Adipose tissue (tissue), 3 donors: ENCODE measurements at regions not wholly inside any gene's neighbourhood (a gene's known extent, or its start where the extent isn't known, plus 50 kb on each side); places are given as distances from the start of the nearest gene placed in this dataset.

Experiments used
- H3K27ac ChIP-seq: one replicate; pipeline ENCODE4 v1.5.1; 2013; ENCODE audit warnings: low read depth, low read length
- WGBS, 3 donors: extraction: QIAGEN DNeasy Blood & Tissue Kit; methylation state at CpG; one replicate each; pipeline ENCODE4 v1.1.7; 2013; 5-methylcytosine and 5-hydroxymethylcytosine counted together
- donor health status: healthy with polysubstance abuse.
- donor health status: Bipolar disorder and iron deficiency.
- donor health status: healthy.

- no peak overlapping the region for H3K27ac ChIP-seq
- 67 to 90% (median 84%) methylated on average over 6 of the region's 6 CpGs for WGBS, 3 donors
Measured at GRCh38 chr17:77749321-77749751, 209.2 kb upstream of the TNRC6C start.

- WGBS, 3 donors, result 77 to 89% (median 83%) methylated on average over 7 of the region's 7 CpGs
Measured at GRCh38 chr17:77749989-77750388, 208.5 kb upstream of the TNRC6C start.

DNA sequence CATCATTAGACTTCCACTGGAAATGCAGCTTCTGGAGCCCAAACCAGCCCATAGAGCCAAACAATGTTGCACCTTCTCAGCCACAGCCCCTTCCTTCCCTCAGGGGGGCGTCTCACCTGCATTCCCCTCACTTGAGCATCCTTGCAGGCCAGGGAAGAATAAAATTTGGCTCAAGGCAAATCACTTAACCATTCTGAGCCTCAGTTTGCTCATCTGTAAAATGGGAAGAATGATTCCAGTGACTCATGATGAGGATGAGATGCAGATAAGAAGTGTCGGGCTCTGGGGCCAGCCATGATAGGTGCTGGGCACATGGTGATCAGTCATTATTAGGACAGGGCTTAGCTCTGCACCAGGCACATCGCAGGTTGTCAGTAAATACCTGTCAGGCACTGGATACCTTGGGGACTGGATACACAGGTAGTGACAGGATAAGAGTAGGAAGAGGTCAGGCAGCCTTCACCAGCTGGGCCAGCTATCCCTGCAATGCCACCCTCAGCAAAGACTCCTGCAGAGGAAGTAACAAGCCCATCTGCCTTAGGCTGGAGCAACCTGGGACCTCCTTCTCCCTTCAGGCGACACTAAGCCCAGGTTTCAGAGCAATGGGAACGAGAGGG lies 208.0 kb upstream of the TNRC6C start:
- WGBS, 3 donors, result 68 to 94% (median 83%) methylated on average over 5 of the region's 5 CpGs
- H3K27ac ChIP-seq, result no peak overlapping the region

More at GRCh38 chr17:77749989-77750388, 208.5 kb upstream of the TNRC6C start:
- no peak overlapping the region for H3K27ac ChIP-seq

GRCh38 chr17:77753246-77753645 lies 205.3 kb upstream of the TNRC6C start:
- 56 to 93% (median 92%) methylated on average over 8 of the region's 8 CpGs for WGBS, 3 donors
- no peak overlapping the region for H3K27ac ChIP-seq

- H3K27ac ChIP-seq, result no peak overlapping the region
- WGBS, 3 donors, result 79 to 92% (median 91%) methylated on average over 12 of the region's 12 CpGs
Measured at GRCh38 chr17:77753691-77754245, 204.7 kb upstream of the TNRC6C start.

DNA sequence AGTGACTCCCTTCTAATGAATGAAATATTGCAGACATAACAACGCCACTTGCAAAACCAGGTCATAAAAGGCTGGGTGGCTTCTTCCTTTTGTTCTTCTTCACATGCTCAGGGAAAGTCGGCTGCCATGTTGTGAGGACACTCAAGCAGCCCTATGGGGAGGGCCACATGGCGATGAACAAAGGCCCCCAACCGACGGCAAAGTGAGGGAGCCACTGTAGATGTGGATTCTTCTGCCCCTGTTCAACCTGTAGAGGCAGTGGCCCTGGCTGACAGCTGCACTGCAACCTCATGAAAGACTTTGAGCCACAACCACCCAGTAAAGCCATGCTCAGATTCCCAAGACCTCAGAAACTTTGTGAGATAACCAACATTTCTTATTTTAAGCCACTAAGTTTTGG lies 203.5 kb upstream of the TNRC6C start:
- no peak overlapping the region for H3K27ac ChIP-seq
- 83 to 96% (median 92%) methylated on average over 5 of the region's 5 CpGs for WGBS, 3 donors

- WGBS, 3 donors, result 87 to 95% (median 95%) methylated on average over 9 of the region's 9 CpGs
- no peak overlapping the region for H3K27ac ChIP-seq
Measured at GRCh38 chr17:77755410-77755963, 203.0 kb upstream of the TNRC6C start.

DNA sequence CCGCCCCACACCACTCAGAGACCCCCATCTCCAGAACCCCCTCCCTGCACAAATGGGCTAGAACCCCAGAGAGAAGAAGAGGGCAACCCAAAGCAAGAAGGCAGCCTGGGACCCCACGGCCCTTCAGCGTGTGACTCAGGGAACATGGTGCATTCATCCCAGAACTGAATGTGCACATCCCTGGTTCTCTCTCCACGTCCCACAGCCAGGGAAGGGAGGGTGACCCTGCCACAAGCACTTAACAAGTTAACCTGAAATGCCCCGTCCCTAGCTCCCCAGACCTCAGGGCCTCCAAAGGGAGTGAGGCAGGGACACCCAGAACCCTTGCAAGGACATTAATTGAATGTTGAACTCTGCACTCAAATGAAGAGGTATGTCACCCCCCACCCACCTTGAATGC lies 202.5 kb upstream of the TNRC6C start:
- H3K27ac ChIP-seq, result no peak overlapping the region
- 78 to 96% (median 93%) methylated on average over 5 of the region's 5 CpGs for WGBS, 3 donors

GRCh38 chr17:77756846-77757560 lies 201.5 kb upstream of the TNRC6C start:
- WGBS, 3 donors, result 27 to 76% (median 73%) methylated on average over 10 of the region's 10 CpGs
- H3K27ac ChIP-seq, result no peak overlapping the region

DNA sequence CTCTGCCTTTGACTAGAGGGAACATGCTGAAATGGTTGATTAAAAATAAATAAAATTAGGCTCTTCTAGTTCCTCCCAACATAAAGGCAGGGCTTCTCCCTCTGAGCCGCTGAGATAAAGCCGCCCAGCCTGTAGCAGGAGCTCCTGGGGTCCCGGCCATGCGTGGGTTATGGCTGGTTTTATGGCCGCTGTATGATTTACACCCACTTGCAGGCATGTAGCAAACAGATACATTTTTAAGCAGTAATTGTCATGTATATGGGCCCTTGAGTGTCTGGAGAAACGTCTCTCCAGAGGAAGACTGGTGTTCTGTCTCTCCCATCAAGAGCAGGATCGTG lies 201.0 kb upstream of the TNRC6C start:
- 68 to 78% (median 72%) methylated on average over 7 of the region's 7 CpGs for WGBS, 3 donors
- H3K27ac ChIP-seq, result no peak overlapping the region

DNA sequence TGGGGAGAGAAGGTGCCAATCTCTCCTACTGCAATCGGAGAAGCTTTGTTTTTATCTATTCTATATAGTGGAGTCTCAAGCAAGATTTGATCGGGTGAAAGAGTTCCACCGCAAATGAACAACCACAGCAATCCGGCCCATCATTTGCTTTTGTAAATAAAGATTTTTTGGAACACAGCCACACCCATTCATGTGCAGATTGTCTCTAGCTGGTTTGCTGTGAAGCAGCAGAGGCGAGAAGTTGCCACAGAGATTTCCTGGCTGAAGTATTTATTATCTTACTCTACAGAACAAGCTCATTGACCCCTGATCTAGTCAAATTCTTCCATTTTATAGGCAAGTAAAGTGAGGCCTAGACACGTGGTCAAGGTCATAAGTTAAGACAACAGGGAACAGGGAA lies 195.5 kb upstream of the TNRC6C start:
- H3K27ac ChIP-seq, result no peak overlapping the region
- WGBS, 3 donors, result 59 to 86% (median 69%) methylated on average over 6 of the region's 6 CpGs

DNA sequence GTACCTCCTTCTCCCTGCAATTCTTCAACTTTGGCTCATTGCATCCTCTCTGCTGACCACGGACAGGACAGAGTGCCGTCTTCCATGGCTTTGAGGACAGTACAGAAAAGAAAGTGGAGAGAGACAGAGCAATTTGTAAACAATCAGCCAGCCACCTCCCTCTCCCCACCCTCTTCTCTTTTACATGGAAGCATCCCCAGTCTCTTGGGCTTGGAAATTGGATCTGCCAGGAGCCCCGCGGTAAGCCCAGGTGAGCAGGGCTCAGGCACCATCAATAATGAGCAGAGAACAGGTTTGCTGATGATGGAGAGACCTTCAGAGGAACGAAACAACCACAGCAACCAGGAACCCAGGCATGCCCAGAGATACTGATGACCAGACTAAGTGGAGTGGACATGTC lies 194.9 kb upstream of the TNRC6C start:
- 35 to 76% (median 76%) methylated on average over 4 to 5 of the region's 5 CpGs for WGBS, 3 donors
- no peak overlapping the region for H3K27ac ChIP-seq

DNA sequence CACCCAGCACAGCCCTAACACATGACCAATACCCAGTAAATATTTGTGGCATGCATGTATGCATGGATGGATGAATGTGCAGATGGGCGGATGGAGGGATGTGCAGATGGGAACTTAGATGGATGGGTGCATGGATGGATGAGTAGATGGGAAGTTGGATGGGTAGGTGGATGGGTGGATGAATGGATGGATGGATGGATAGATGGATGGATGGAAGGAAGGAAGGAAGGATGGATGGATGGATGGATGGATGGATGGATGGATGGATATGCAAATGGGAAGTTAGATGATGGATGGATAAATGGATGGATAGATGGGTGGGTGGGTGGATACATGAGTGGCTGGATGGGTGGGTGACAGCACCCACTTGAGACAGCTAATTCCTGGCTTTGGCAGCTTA lies 193.2 kb upstream of the TNRC6C start:
- WGBS, 3 donors, result 88 to 100% (median 98%) methylated on average over 1 of the region's 1 CpG
- no peak overlapping the region for H3K27ac ChIP-seq

GRCh38 chr17:77767148-77767547 lies 191.4 kb upstream of the TNRC6C start:
- H3K27ac ChIP-seq, result no peak overlapping the region

DNA sequence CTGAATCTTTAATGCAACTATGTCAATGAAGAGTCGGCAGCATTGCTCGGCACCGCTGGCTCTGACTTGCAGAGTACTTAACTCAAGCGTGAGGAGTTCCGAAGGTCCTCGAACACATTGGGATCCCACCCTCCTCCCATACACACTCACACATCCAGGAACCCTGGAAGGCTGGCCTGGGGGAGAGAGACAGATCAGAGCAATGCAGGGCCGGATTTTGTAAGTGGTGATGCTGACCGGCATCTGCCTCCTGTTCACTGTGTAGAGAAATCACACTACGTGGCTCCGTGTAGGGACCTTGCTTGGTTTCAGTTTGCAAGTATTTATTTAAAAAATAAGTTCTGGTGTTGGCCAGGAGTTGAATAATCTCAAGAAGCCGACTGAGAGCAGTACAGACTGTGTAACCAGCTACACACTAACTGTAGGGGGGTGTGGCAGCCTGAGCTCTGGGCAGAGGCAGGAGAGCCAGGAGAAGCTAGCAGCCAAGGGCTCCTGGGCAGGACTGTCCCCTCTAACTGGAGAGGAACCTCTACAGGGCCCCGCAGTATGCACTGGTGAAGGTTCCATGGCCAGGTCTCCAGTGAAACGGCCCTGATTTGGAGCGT lies 190.2 kb upstream of the TNRC6C start:
- H3K27ac ChIP-seq, result no peak overlapping the region
- 52 to 70% (median 69%) methylated on average over 14 of the region's 14 CpGs for WGBS, 3 donors

GRCh38 chr17:77769215-77769614 lies 189.3 kb upstream of the TNRC6C start:
- no peak overlapping the region for H3K27ac ChIP-seq
- WGBS, 3 donors, result 67 to 82% (median 77%) methylated on average over 7 of the region's 7 CpGs

DNA sequence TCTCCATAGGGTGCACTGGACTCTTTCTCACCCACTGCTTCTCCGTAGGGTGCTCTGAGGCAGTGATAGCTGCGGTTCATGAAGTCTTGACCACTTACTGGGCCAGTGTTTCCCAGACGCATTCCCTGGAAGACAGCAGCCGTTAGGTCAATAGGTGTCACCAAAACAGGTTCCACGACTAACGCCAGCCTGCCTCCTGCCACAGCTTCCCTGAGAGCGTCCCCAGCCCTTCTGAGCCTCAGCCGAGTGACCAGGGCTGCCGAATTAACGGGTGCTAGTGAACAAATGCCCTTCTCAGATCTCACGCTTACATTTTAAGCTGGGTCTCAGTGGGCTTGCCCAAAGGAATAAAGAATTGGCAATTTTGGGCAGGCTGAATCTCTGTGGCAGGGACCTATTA lies 188.7 kb upstream of the TNRC6C start:
- 40 to 93% (median 89%) methylated on average over 11 of the region's 11 CpGs for WGBS, 3 donors
- H3K27ac ChIP-seq, result no peak overlapping the region

GRCh38 chr17:77770331-77771105 lies 188.0 kb upstream of the TNRC6C start:
- no peak overlapping the region for H3K27ac ChIP-seq
- WGBS, 3 donors, result 73 to 88% (median 74%) methylated on average over 15 to 17 of the region's 17 CpGs

GRCh38 chr17:77771145-77771544 lies 187.4 kb upstream of the TNRC6C start:
- WGBS, 3 donors, result 76 to 94% (median 90%) methylated on average over 14 of the region's 14 CpGs
- H3K27ac ChIP-seq, result no peak overlapping the region
